ENCODE measurements at regions not wholly inside any gene's neighbourhood (a gene's known extent, or its start where the extent isn't known, plus 50 kb on each side); places are given as distances from the start of the nearest gene placed in this dataset.

GRCh38 chr15:85956532-85957275, 123.0 kb upstream of the AGBL1 start:
- ChIA-PET POLR2A (no interaction called here), CTCF (interaction anchor here (1.8 kb wide), 1 partner anchor 10 kb away, joined by 6 read pairs; no protein-coding TSS in a partner anchor)
- TF ChIP-seq, protein P1, sequence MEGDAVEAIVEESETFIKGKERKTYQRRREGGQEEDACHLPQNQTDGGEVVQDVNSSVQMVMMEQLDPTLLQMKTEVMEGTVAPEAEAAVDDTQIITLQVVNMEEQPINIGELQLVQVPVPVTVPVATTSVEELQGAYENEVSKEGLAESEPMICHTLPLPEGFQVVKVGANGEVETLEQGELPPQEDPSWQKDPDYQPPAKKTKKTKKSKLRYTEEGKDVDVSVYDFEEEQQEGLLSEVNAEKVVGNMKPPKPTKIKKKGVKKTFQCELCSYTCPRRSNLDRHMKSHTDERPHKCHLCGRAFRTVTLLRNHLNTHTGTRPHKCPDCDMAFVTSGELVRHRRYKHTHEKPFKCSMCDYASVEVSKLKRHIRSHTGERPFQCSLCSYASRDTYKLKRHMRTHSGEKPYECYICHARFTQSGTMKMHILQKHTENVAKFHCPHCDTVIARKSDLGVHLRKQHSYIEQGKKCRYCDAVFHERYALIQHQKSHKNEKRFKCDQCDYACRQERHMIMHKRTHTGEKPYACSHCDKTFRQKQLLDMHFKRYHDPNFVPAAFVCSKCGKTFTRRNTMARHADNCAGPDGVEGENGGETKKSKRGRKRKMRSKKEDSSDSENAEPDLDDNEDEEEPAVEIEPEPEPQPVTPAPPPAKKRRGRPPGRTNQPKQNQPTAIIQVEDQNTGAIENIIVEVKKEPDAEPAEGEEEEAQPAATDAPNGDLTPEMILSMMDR (IDR thresholded peaks at IDR 0.05; ENCODE audit: control extremely low read depth, extremely low read depth, low read depth, missing control alignments), result no peak
- no peak for DNase-seq (ENCODE audit: extremely low spot score)

DNA sequence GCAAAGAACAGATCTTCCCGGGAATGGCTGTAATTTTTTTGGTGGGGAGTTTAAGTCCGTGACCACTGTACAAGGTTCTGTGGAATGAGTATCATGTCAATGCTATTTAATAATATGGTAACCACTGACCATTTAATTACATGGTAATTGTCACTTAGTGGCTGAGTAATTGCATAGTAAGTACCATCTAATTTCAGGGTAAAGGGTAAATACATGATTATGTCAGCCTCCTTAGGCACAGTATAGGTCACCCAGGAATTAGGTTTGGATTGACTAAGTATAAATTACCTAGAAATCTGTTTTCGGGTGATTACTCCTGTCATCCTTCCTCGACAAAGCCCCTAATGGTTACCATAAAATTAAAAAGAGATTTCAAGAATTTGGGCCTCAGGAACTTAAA, 120.1 kb upstream of the AGBL1 start:
- ChIA-PET POLR2A (no interaction called here), CTCF (interaction anchor here (1.7 kb wide), 1 partner anchor 8 kb away, joined by 4 read pairs; no protein-coding TSS in a partner anchor)
- DNase-seq (ENCODE audit: extremely low spot score), result no peak
- TF ChIP-seq, protein P1 (IDR thresholded peaks at IDR 0.05; ENCODE audit: control extremely low read depth, extremely low read depth, low read depth, missing control alignments), result no peak

DNA sequence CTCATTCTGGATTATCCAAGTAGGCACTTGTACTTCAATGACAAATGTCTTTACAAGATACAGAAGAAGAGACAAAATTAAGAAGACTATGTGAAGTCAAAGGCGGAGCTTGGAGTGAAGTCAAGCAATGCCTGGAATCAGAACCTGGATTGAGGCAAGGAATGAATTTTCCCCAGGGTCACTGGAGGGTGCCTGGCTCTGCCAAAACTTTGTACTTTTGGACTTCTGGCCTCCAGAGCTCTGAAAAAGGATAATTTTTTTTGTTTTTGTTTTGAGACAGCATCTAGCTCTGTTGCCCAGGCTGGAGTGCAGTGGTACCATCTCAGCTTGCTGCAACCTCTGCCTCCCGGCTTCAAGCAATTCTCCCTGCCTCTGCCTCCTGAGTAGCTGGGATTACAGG, 119.3 kb upstream of the AGBL1 start:
- CTCF ChIA-PET, result no interaction called here

GRCh38 chr15:85961821-85962220, 117.8 kb upstream of the AGBL1 start:
- CTCF ChIA-PET, result interaction anchor here (0.9 to 1.4 kb wide), 2 partner anchors 10 to 15 kb away, joined by 3 to 4 read pairs; no protein-coding TSS in a partner anchor
- POLR2A ChIA-PET, result no interaction called here
- no peak for DNase-seq (ENCODE audit: extremely low spot score)
- TF ChIP-seq, protein P1 (IDR thresholded peaks at IDR 0.05; ENCODE audit: control extremely low read depth, extremely low read depth, low read depth, missing control alignments), result no peak

More for the DNA sequence above, 119.3 kb upstream of the AGBL1 start:
- no peak for DNase-seq (ENCODE audit: extremely low spot score)
- TF ChIP-seq, protein P1 (IDR thresholded peaks at IDR 0.05; ENCODE audit: control extremely low read depth, extremely low read depth, low read depth, missing control alignments), result no peak
- POLR2A ChIA-PET, result no interaction called here

DNA sequence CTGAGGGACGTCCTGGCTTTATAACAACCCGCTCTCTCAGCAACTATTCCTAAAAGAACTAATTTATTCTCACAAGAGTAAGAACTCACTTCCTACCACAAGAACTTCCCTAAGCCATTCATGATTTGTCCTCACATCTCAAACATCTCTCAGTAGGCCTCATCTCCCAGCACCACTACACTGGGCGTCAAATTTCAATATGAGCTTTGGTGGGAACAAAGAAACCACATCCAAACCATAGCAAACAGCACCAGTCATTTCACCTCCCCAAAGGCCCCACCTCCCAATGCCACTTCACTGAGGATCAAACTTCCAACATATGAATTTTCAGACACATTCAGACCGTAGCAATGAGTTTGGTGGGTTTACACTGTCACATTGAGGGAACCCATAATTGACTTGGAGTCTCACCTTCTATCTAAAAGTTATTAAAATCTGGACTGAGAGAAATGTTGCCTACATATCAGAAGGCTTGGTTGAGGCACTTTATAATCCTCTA, 116.4 kb upstream of the AGBL1 start:
- ChIA-PET CTCF (no interaction called here), POLR2A (no interaction called here)
- TF ChIP-seq, protein P1 (IDR thresholded peaks at IDR 0.05; ENCODE audit: control extremely low read depth, extremely low read depth, low read depth, missing control alignments), result no peak
- DNase-seq (ENCODE audit: extremely low spot score), result no peak

GRCh38 chr15:85964471-85964870, 115.2 kb upstream of the AGBL1 start:
- DNase-seq (ENCODE audit: extremely low spot score), result no peak
- ChIA-PET CTCF (no interaction called here), POLR2A (no interaction called here)
- TF ChIP-seq, protein P1 (IDR thresholded peaks at IDR 0.05; ENCODE audit: control extremely low read depth, extremely low read depth, low read depth, missing control alignments), result no peak
